HEK293T (cell line): ENCODE measurements at regions not wholly inside any gene's neighbourhood (a gene's known extent, or its start where the extent isn't known, plus 50 kb on each side); places are given as distances from the start of the nearest gene placed in this dataset.

ENCODE experiments used
- BHLHE40 ChIP-seq: fragments of 450-650 bp; IDR thresholded peaks from 2 replicates; pipeline ENCODE4 v1.6.1; 2016; ENCODE audit warnings: mild to moderate bottlenecking, moderate library complexity, borderline replicate concordance
- CTBP1 ChIP-seq: fragments of 450-650 bp; IDR thresholded peaks from 2 replicates; pipeline ENCODE4 v1.6.1; 2016; ENCODE audit warnings: borderline replicate concordance
- ELF4 ChIP-seq: fragments of 450-650 bp; IDR thresholded peaks from 2 replicates; pipeline ENCODE4 v1.6.1; 2017; ENCODE audit warnings: antibody characterized with exemption
- FOXA1 ChIP-seq: fragments of 450-650 bp; IDR thresholded peaks from 2 replicates; pipeline ENCODE4 v1.6.1; 2016; ENCODE audit warnings: mild to moderate bottlenecking
- FOXK2 ChIP-seq: fragments of 450-650 bp; IDR thresholded peaks from 2 replicates; pipeline ENCODE4 v1.6.1; 2016; ENCODE audit warnings: mild to moderate bottlenecking
- FOXM1 ChIP-seq: fragments of 450-650 bp; IDR thresholded peaks from 2 replicates; pipeline ENCODE4 v1.6.1; 2017; ENCODE audit warnings: mild to moderate bottlenecking, borderline replicate concordance
- HDGF ChIP-seq: fragments of 450-650 bp; IDR thresholded peaks from 2 replicates; pipeline ENCODE4 v1.6.1; 2017; ENCODE audit warnings: antibody characterized with exemption, borderline replicate concordance
- NFRKB ChIP-seq: fragments of 450-650 bp; IDR thresholded peaks from 2 replicates; pipeline ENCODE4 v1.6.1; 2016; ENCODE audit warnings: mild to moderate bottlenecking, moderate library complexity
- SP1 ChIP-seq: fragments of 450-650 bp; IDR thresholded peaks from 2 replicates; pipeline ENCODE4 v1.6.1; 2017
- TARDBP ChIP-seq: fragments of 450-650 bp; IDR thresholded peaks from 2 replicates; pipeline ENCODE4 v1.6.1; 2016

DNA sequence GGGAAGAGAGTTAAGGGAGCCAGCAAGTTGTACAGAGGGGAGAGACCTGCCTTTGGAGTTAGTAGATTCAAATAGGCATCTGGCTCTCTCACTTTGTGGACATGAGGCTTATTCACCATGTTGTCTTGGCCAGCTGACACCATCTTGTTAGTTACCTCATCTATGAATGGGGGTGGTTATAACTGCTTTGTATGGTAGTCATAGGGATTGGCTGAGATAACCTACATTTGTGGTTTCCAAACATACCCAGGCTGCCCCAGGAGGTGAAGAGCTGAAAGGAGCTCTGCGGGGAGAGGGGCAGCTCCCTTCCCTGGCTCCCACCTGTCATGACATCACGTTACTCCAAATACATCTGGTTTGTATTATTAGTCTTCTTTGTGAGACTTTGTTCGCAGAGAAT, 393.3 kb upstream of the AUTS2 start:
- TF ChIP-seq ELF4 (no peak), FOXA1 (no peak), SP1 (no peak), HDGF (no peak), BHLHE40 (no peak), TARDBP (no peak), NFRKB (no peak), CTBP1 (no peak), FOXM1 (no peak), FOXK2 (no peak)
